HCT116 (cell line): ENCODE measurements at regions not wholly inside any gene's neighbourhood (a gene's known extent, or its start where the extent isn't known, plus 50 kb on each side); places are given as distances from the start of the nearest gene placed in this dataset.

Experiments used
- ATAC-seq: fragments of 200-7000 bp; cut with Tn5 transposase; 2 replicates; pipeline ENCODE4 v1.9.1; 2020; ENCODE audit warnings: mild to moderate bottlenecking, moderate library complexity
- BruUV-seq: library from RNA; stranded (reverse); fragments of 400-500 nt; replicated peaks from 2 replicates; lab custom pipeline; 2021; lab: Mats Ljungman, UMichigan
- CTCF ChIA-PET: fragments of 300-600 bp; sonication (Branson Sonifier 250); formaldehyde crosslinking; loops from one replicate; lab custom pipeline; 2021; ENCODE audit warnings: antibody characterized with exemption; lab: Charles Lee
- POLR2A ChIA-PET: fragments of 300-600, 350-600 bp; sonication (Branson Sonifier 250); formaldehyde crosslinking; loops from one replicate; lab custom pipeline; 2021; ENCODE audit warnings: antibody characterized with exemption; lab: Charles Lee
- RAD21 ChIA-PET, 2 experiments: fragments of 300-600 bp; sonication (Branson Sonifier 250); formaldehyde crosslinking; loops; one replicate each; lab custom pipeline; 2023; ENCODE audit warnings: low total read pairs in 2 of 2; ENCODE audit not compliant: uncharacterized antibody in 2 of 2, unreplicated experiment in 2 of 2, low non-redundant PET in 1 of 2; lab: Charles Lee
- DNase-seq: peaks from one replicate; pipeline ENCODE4 v3.0.0-alpha.2; 2010; ENCODE audit warnings: low read depth, low spot score
- H2AFZ ChIP-seq: fragments of 200-600 bp; shearing (Covaris generic), sonication (generic); 2 replicates; pipeline ENCODE4 v1.6.1; 2017; ENCODE audit warnings: low read depth, mixed run types, mixed read lengths, antibody characterized with exemption, low read length; ENCODE audit not compliant: poor library complexity, severe bottlenecking
- H3K27ac ChIP-seq: 2 replicates; pipeline ENCODE4 v1.5.1; 2012; ENCODE audit warnings: low read depth, low read length
- H3K27me3 ChIP-seq: fragments of 200-600 bp; sonication (generic); 2 replicates; pipeline ENCODE4 v1.6.1; 2016; ENCODE audit warnings: mixed run types, low read length, mixed read lengths; ENCODE audit not compliant: insufficient read depth
- H3K36me3 ChIP-seq, 2 experiments: fragments of 200-500 bp in 1 of 2; fragments of 200-600 bp in 1 of 2; sonication (Bioruptor generic) in 1 of 2; sonication (generic) in 1 of 2; 2 replicates each; pipeline versions ENCODE4 v1.5.1 to v1.6.1; 2014 to 2016; ENCODE audit warnings: low read length in 2 of 2, inconsistent platforms in 1 of 2, mixed read lengths in 1 of 2, mixed run types in 1 of 2; ENCODE audit not compliant: insufficient read depth in 2 of 2, control insufficient read depth in 1 of 2
- H3K4me1 ChIP-seq, 2 experiments: fragments of 200-600 bp in 1 of 2; sonication (generic) in 1 of 2; 2 replicates each; pipeline versions ENCODE4 v1.5.1 to v1.6.1; 2012 to 2017; ENCODE audit warnings: low read length in 2 of 2, inconsistent platforms in 1 of 2, mild to moderate bottlenecking in 1 of 2, mixed read lengths in 1 of 2, mixed run types in 1 of 2, moderate library complexity in 1 of 2; ENCODE audit not compliant: insufficient read depth in 2 of 2, control insufficient read depth in 1 of 2
- H3K4me2 ChIP-seq: fragments of 200-600 bp; sonication (generic); 2 replicates; pipeline ENCODE4 v1.6.1; 2017; ENCODE audit warnings: mixed run types, low read length, mixed read lengths
- H3K4me3 ChIP-seq, 2 experiments: fragments of 200-600 bp in 1 of 2; sonication (generic) in 1 of 2; replicated peaks in 1 of 2; 2 replicates each; pipeline ENCODE4 v1.5.1; 2011 to 2016; ENCODE audit warnings: low read length in 2 of 2, control low read depth in 1 of 2, low read depth in 1 of 2, mild to moderate bottlenecking in 1 of 2, mixed read lengths in 1 of 2, mixed run types in 1 of 2
- H3K79me2 ChIP-seq: fragments of 200-600 bp; sonication (generic); 2 replicates; pipeline ENCODE4 v1.6.1; 2017; ENCODE audit warnings: mild to moderate bottlenecking, mixed run types, low read length, moderate library complexity, mixed read lengths; ENCODE audit not compliant: insufficient read depth
- H3K9ac ChIP-seq: fragments of 200-600 bp; sonication (generic); 2 replicates; pipeline ENCODE4 v1.6.1; 2016; ENCODE audit warnings: low read length, mixed read lengths
- H3K9me2 ChIP-seq: fragments of 200-600 bp; sonication (generic), shearing (Covaris generic); 2 replicates; pipeline ENCODE4 v1.6.1; 2017; ENCODE audit warnings: mixed run types, mild to moderate bottlenecking, moderate library complexity; ENCODE audit not compliant: insufficient read depth
- H3K9me3 ChIP-seq, 2 experiments: fragments of 200-500 bp in 1 of 2; fragments of 200-600 bp in 1 of 2; sonication (Bioruptor generic) in 1 of 2; sonication (generic) in 1 of 2; 2 replicates each; pipeline ENCODE4 v1.6.1; 2014 to 2017; ENCODE audit warnings: low read length in 2 of 2, mixed read lengths in 2 of 2, inconsistent platforms in 1 of 2, low read depth in 1 of 2, mild to moderate bottlenecking in 1 of 2, mixed run types in 1 of 2, moderate library complexity in 1 of 2; ENCODE audit not compliant: control insufficient read depth in 1 of 2, insufficient read depth in 1 of 2
- H4K20me1 ChIP-seq: fragments of 200-600 bp; sonication (generic), shearing (Covaris generic); 2 replicates; pipeline ENCODE4 v1.6.1; 2017; ENCODE audit warnings: mixed run types, mild to moderate bottlenecking, moderate library complexity; ENCODE audit not compliant: insufficient read depth
- CBX3 ChIP-seq: IDR thresholded peaks from 2 replicates; pipeline ENCODE4 v1.6.1; 2012; ENCODE audit warnings: low read depth
- CTCF ChIP-seq, 3 experiments: fragments of 200-600 bp in 1 of 3; sonication (generic) in 1 of 3; IDR thresholded peaks in 2 of 3; conservative IDR thresholded peaks in 1 of 3; 2 replicates each; pipeline ENCODE4 v1.5.1; 2012 to 2017; ENCODE audit warnings: low read depth in 2 of 3, low read length in 2 of 3, antibody characterized with exemption in 1 of 3, borderline replicate concordance in 1 of 3, control low read depth in 1 of 3, mild to moderate bottlenecking in 1 of 3, mixed read lengths in 1 of 3, mixed run types in 1 of 3, moderate library complexity in 1 of 3; ENCODE audit not compliant: insufficient read depth in 1 of 3
- EZH2 ChIP-seq: fragments of 200-600 bp; sonication (generic); IDR thresholded peaks from 2 replicates; pipeline ENCODE4 v1.6.1; 2017; ENCODE audit warnings: antibody characterized with exemption, mixed run types
- EZH2phosphoT487 ChIP-seq: fragments of 200-600 bp; IDR thresholded peaks from 2 replicates; pipeline ENCODE4 v1.6.1; 2018; ENCODE audit warnings: antibody characterized with exemption, borderline replicate concordance
- JUND ChIP-seq: IDR thresholded peaks from 2 replicates; pipeline ENCODE4 v1.6.1; 2012
- POLR2A ChIP-seq: IDR thresholded peaks from 2 replicates; pipeline ENCODE4 v1.7.0; 2011; ENCODE audit warnings: borderline replicate concordance; ENCODE audit not compliant: insufficient read depth, insufficient read length; ENCODE audit errors: extremely low read depth
- RAD21 ChIP-seq: IDR thresholded peaks from 2 replicates; pipeline ENCODE4 v1.6.1; 2012; ENCODE audit warnings: low read depth, mild to moderate bottlenecking
- SIN3A ChIP-seq: IDR thresholded peaks from 2 replicates; pipeline ENCODE4 v1.6.1; 2012; ENCODE audit warnings: low read depth
- SP1 ChIP-seq: IDR thresholded peaks from 2 replicates; pipeline ENCODE4 v1.6.1; 2012; ENCODE audit warnings: low read depth
- SRF ChIP-seq: IDR thresholded peaks from 2 replicates; pipeline ENCODE4 v1.6.1; 2012; ENCODE audit warnings: low read depth
- intact Hi-C: fragments of 100-400 bp; cut with micrococcal nuclease; formaldehyde crosslinking; loops from 2 replicates; pipeline ENCODE4 v1.10.0; 2022
- TF ChIP-seq, protein P1 (sequence below): IDR thresholded peaks from 2 replicates; pipeline ENCODE4 v1.6.1; 2012

GRCh38 chr21:41066086-41066938, 101.6 kb upstream of the BACE2 start:
- no peak overlapping the region for H2AFZ ChIP-seq
- no peaks in the 10 kb centered on the region for H3K9me3 ChIP-seq
- POLR2A ChIA-PET = no interaction called here
- no peaks in the 10 kb centered on the region for H3K27me3 ChIP-seq
- no peaks in the 10 kb centered on the region for H3K79me2 ChIP-seq
- ATAC-seq = no peak
- no peak overlapping the region for H3K9ac ChIP-seq
- RAD21 ChIA-PET = no interaction called here
- H3K9me2 ChIP-seq = no peaks in the 10 kb centered on the region
- CTCF ChIA-PET = no interaction called here
- H4K20me1 ChIP-seq = no peaks in the 10 kb centered on the region
- no peak overlapping the region for H3K4me3 ChIP-seq
- BruUV-seq = no TSS peak
- intact Hi-C loops = loop anchor here (5.0 kb wide), 1 partner anchor 599 kb away; no protein-coding TSS in a partner anchor
- H3K36me3 ChIP-seq = no peaks in the 10 kb centered on the region
- H3K4me2 ChIP-seq = no peak overlapping the region
- DNase-seq = no peak
- no peaks in the 10 kb centered on the region for H3K4me1 ChIP-seq
- no peak overlapping the region for H3K27ac ChIP-seq
- TF ChIP-seq EZH2 (no peak), SP1 (no peak)
- TF ChIP-seq, protein P1, sequence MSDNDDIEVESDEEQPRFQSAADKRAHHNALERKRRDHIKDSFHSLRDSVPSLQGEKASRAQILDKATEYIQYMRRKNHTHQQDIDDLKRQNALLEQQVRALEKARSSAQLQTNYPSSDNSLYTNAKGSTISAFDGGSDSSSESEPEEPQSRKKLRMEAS = no peak
- TF ChIP-seq, all 23 proteins: peak for 0

- H3K4me1 ChIP-seq = no peaks in the 10 kb centered on the region
- H3K4me3 ChIP-seq = no peak overlapping the region
- no peak for ATAC-seq
- no peak overlapping the region for H2AFZ ChIP-seq
- H3K9ac ChIP-seq = no peak overlapping the region
- no peaks in the 10 kb centered on the region for H3K9me2 ChIP-seq
- intact Hi-C loops = loop anchor here (2.0 to 5.0 kb wide), 2 partner anchors 600 to 923 kb away; no protein-coding TSS in a partner anchor
- no peaks in the 10 kb centered on the region for H3K36me3 ChIP-seq
- no peak overlapping the region for H3K4me2 ChIP-seq
- ChIA-PET RAD21 (no interaction called here), CTCF (interaction anchor here (1.7 kb wide), 1 partner anchor 924 kb away, joined by 4 read pairs; no protein-coding TSS in a partner anchor), POLR2A (no interaction called here)
- no peak for DNase-seq
- no peak overlapping the region for H3K27ac ChIP-seq
- H3K79me2 ChIP-seq = no peaks in the 10 kb centered on the region
- no peaks in the 10 kb centered on the region for H3K9me3 ChIP-seq
- TF ChIP-seq RAD21 (no peak), EZH2 (no peak), CTCF (IDR thresholded peaks at IDR 0.05 in 2 of 3, conservative IDR thresholded peaks at IDR 0.05 in 1 of 3; ENCODE audit: borderline replicate concordance in 1 of 3, insufficient read depth in 1 of 3, low read depth in 2 of 3, low read length in 2 of 3) (no peak), CBX3 (no peak), SRF (no peak), JUND (no peak), POLR2A (no peak), EZH2phosphoT487 (no peak), SIN3A (no peak)
- TF ChIP-seq, protein P1 = no peak
- 0 out of 2 replicates have a peak, but pooled peaks cover 3% of the 10 kb centered on the region for H3K27me3 ChIP-seq
- BruUV-seq = no TSS peak
- no peaks in the 10 kb centered on the region for H4K20me1 ChIP-seq
Observed at GRCh38 chr21:41067709-41068108, 100.3 kb upstream of the BACE2 start.
